NCI-H1930 (cell line): ENCODE measurements at regions not wholly inside any gene's neighbourhood (a gene's known extent, or its start where the extent isn't known, plus 50 kb on each side); places are given as distances from the start of the nearest gene placed in this dataset.

Experiments
- DNase-seq, 2 experiments: peaks; one replicate each; lab custom pipeline; 2025; lab: John Stamatoyannopoulos, UW

DNA sequence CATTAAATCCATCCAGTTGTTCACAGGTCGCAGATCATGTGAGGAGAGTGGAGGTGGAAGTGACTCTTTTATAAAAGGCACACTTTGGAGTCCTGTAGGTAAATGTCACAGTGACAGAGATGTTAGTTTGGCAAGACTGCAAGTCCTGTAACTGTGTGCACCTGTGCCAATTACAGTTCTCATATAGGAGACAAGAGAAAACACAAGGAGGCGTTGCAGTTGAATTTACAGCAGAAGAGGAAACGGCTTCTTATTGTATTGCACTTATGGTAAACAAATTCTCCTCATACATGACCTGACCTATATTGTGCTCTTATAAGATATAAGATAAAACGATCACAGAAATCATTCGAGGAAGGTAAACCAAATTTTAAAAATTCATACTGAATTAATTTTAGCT, 732.8 kb upstream of the SLC10A2 start:
- no peak for DNase-seq

GRCh38 chr13:103795892-103796478, 729.8 kb upstream of the SLC10A2 start:
- no peak for DNase-seq

DNA sequence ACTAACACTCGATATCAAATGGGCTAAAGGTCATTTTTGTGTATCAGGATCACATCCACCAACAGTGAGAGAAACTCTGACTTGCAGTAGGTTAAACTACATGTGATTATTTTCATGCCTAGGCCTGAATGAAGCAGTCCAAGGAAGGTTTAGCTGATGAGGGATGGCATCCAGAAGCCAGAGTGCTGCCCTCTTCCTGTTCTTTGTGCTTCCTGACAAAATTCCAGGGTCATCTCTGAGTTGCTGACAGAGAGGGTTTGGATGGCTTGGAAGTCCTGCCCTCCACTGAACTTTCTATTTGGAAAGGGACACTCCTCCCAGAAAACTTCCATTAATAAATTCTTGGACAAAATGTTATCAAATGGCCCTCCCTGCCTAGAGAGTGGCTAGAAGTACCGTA, 728.3 kb upstream of the SLC10A2 start:
- DNase-seq: no peak

GRCh38 chr13:103788061-103788652, 721.9 kb upstream of the SLC10A2 start:
- DNase-seq: no peak

- no peak for DNase-seq
These were observed 706.4 kb upstream of the SLC10A2 start for GRCh38 chr13:103772576-103772975.

GRCh38 chr13:103762523-103762922, 696.3 kb upstream of the SLC10A2 start:
- no peak for DNase-seq

DNA sequence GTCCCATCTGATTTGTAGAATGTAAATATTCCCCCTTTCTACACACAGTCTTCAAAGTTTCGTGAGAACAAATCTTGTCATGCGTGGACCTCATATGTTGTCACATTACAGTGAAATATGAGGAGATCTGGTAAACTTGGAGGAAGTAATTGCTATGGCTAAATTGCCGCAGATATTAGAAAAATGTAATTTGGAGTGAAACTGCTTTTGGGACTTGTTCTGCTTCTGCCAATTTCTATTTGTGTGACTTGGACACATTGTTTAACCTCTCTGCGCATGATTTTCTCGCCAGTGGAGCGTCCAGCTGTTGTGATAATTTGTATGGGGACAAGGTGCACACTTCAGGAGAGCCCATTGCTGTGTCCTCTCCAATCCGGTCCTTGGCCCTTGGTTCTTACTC, 693.1 kb upstream of the SLC10A2 start:
- no peak for DNase-seq

GRCh38 chr13:103758222-103758621, 692.0 kb upstream of the SLC10A2 start:
- DNase-seq: no peak

DNA sequence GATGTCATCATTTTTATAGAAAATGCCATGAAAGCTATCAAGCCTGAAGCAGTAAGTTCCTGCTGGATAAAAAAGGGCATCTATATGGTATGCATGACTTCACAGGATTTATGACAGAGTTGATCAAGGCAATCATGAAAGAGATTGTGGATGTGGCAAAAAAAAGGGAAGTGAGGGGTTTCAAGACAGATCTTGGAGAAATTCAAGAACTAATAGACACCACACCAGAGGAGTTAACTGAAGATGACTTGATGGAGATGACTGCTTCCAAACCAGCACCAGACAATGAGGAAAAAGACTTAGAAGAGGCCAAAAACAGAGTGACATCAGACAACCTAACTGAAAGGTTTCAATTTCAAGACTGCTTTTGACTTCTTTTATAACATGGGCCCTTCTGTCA, 691.1 kb upstream of the SLC10A2 start:
- DNase-seq: no peak

DNA sequence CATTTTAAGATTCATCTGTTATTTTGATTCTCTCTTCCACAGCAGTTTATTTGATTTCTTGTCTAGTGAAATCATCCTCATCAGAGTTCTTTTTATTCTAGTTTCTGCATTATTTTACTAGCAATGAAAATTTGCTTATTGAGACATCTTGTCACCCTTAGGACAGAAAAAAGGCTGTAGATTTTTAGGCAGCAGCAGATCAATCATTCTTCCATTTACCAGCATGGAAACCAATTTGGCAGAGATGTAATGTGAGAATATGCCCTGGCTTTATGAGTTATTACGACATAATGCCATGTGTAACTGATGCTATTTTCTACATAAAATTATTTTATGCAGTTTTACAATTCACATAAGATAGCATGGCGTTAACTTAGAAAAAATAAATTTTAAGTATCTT, 688.6 kb upstream of the SLC10A2 start:
- DNase-seq: no peak

- DNase-seq: no peak
These were observed 668.6 kb upstream of the SLC10A2 start for GRCh38 chr13:103734837-103735236.

- no peak for DNase-seq
These were observed 665.7 kb upstream of the SLC10A2 start for GRCh38 chr13:103731959-103732358.

- no peak for DNase-seq
These were observed 664.2 kb upstream of the SLC10A2 start for GRCh38 chr13:103730407-103730806.

DNA sequence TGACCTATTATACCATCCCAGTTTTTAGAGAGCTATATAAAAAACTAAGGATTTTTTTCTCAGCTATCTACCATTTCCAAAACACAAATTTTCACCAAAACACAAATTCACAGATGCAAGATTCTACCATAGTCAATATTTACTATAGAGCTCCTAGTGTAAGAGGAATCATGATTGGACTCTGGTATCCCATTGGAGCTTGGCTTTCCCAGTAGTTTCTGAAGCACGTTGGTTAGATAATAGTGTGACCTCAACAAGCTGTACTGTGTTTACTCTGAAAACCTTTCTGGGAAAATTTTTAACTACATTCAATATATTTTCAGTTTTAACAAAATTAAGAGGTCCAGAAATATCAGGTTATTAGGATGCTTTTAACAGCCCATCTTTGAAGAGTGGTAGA, 660.6 kb upstream of the SLC10A2 start:
- DNase-seq: no peak

GRCh38 chr13:103716718-103717117, 650.5 kb upstream of the SLC10A2 start:
- DNase-seq: no peak

GRCh38 chr13:103715335-103715734, 649.1 kb upstream of the SLC10A2 start:
- no peak for DNase-seq

DNA sequence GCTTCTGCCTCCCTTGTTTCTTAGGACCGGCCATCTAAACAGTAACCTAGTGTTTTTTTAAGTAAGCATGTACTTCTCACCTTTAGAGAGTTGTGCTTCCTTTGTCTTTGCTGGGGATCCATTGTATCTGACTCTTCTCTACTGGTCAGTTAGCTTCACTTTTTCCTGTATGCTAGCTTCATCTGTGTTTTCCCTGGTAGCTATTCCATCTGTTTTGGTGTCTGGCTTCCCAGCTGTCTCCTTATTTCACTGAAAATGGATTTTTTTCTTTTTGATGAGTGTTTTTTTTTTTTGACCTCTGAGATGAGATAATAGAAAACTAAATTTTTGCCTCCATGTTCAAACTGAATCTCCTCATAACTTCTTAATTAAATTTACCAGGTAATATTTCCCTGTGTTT, 637.0 kb upstream of the SLC10A2 start:
- DNase-seq: no peak

- DNase-seq: no peak
These were observed 631.8 kb upstream of the SLC10A2 start for GRCh38 chr13:103698000-103698399.

DNA sequence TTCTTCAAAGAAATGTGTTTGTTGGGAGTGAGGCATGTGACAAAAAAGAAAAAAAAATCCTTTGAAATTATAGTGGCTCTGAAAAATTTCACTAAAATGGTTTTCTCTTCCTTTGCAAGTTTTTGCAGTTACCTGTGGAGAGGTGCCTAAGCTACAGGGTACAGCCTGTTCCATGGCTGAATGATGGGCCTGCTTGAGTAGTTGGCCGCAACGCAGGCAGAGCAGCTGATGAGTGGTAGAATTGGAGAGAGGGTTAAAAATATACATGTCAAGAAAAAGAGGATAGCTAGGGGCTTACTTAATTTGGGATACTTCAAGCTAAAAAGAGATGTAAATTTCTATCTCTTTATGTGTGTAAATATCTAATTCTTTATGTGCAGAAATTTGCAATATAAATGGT, 629.1 kb upstream of the SLC10A2 start:
- no peak for DNase-seq

- DNase-seq: no peak
These were observed 628.3 kb upstream of the SLC10A2 start for GRCh38 chr13:103694471-103694870.

DNA sequence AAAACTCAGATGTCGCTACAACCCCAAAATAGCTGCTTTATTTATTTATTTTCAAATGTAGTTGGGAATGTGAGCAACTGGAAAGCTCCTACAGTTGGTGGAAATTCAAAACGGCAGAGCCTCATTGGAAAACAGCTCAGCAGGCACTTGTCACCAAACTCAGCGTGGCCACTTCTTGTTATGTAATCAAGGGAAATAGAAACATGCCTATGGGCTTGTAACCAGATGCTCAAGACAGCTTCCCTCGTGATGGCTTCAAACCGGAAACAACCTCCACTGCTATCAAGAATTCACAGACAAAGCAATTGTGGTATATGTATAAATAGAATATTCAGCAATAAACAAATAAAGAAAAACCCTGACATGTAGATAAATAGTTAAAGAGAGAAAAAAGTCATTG, 627.8 kb upstream of the SLC10A2 start:
- no peak for DNase-seq

GRCh38 chr13:103692442-103692841, 626.2 kb upstream of the SLC10A2 start:
- no peak for DNase-seq

- no peak for DNase-seq
These were observed 610.1 kb upstream of the SLC10A2 start for GRCh38 chr13:103676329-103676728.

GRCh38 chr13:103671547-103671946, 605.3 kb upstream of the SLC10A2 start:
- DNase-seq: no peak
